ENCODE measurements at regions not wholly inside any gene's neighbourhood (a gene's known extent, or its start where the extent isn't known, plus 50 kb on each side); places are given as distances from the start of the nearest gene placed in this dataset.
"Not testable (repeated sequence)": the region's sequence is repeated elsewhere in the genome, so short reads cannot be mapped to it uniquely, and the experiment has no call there.

DNA sequence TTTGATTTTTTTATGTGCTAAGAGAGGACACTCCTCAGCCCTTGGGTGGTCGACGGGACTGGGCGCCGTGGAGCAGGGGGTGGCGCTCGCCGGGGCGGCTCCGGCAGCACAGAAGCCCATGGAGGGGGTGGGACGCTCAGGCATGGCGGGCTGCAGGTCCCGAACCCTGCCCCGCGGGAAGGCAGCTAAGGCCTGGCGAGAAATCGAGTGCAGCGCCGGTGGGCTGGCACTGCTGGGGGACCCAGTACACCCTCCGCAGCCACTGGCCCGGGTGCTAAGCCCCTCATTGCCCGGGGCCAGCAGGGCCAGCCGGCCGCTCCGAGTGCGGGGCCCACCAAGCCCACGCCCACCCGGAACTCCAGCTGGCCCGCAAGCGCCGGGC, 669.7 kb upstream of the CTNND2 start:
- DNase-seq (ENCODE audit: low spot score) = not testable (repeated sequence)

DNA sequence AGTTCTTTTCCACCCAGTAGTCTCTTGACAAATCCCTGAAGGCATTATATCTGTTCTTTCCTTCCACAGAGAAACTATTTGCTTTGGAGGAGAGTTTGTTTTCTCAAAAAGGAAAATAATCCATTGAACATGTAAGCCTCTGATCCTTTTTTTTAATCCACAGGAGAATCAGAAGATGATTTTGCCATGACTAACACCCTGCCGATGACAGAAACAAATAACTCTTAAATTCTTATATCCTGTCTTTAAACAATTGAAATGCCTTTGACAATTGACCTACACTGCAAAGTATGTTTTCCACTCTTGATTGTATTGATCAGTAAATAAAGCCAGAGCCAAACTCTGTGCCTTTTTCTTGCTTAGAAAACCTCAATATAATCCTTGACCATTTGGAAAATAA, 666.4 kb upstream of the CTNND2 start:
- DNase-seq (ENCODE audit: low spot score) = no peak

DNA sequence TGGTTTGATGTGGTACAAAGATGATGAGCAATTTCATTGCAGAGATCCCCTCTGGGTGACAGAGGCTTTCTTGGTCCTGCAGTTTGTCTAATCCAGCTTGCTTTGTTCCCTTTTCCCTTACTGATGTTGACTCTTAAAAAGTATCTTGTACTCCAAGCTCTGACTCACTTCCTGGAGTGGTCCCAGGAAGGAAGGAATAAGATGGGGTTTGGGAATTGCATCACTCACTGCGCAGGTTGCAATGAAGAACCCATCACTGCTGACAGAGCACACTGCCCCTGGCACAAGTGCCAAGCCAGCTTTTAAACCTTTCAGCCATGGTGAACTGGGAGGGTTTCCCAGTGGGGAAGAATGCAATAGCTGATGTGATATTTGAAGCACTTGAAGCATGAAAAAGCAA, 662.2 kb upstream of the CTNND2 start:
- DNase-seq (ENCODE audit: low spot score) = no peak

DNA sequence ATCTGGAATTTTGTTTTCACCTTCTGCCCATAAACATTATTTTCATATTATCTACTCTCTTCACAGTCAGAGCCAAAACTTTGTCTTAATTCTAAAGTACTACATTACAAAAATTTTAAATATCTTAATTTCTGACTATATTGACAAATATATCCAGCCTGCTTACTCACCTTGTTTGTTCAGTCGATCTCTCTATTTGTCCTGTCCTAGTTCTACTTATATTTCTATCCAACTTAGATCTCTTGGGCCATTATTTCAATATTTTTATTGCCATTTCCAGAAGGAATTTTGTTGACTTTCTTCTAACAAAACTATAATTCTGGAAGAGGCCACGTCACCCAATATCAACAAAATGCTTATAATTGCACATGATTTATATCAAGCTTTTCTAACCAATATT, 652.8 kb upstream of the CTNND2 start:
- DNase-seq (ENCODE audit: low spot score) = no peak

DNA sequence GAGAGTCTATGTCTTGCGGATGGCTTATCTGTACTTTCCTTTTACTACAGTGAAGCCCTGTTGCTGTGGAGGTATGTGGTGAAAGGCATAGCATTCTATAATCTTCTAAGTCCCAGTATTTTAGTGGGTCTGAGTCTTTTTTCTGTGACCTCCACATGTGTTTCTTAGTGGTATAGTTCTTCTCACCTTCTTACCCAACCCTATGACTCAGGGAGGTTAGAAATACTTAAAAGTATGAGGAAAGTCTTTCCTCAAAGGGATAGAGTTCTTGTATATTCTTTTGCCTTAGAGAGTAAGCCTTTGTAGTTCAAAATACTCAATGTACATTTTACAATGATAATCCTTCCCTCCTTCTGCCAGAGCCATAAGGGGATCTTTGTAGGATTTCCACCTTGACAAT, 621.9 kb upstream of the CTNND2 start:
- no peak for DNase-seq (ENCODE audit: low spot score)

DNA sequence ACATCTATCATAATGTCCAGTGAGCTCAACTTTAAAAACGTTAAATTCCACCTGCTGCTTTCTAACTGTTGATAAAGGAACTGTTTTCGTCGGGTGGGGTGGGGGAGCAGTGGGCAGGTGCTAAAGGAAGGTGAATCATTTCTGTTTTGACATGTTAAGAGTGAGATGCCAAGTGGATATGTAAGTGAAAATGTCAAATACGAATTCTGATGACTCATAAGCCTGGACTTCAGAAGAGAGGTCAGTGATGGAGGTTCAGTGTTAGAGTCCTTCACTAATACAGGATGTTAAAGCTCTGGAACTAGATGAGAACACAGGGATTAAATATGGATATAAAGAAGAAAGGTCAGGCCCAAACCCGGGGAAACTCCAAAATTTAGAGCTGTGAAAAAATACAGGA, 617.9 kb upstream of the CTNND2 start:
- DNase-seq (ENCODE audit: low spot score) = no peak

DNA sequence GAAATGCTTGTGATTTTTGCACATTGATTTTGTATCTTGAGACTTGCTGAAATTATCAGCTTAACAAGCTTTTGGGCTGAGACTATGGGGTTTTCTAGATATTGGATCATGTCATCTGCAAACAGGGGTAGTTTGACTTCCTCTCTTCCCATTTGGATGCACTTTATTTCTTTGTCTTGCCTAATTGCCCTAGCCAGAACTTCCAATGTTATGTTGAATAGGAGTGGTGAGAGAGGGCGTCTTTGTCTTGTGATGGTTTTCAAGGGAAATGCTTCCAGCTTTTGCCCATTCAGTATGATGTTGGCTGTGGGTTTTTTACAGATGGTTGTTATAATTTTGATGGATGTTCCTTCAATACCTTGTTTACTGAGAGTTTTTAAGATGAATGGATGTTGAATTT, 600.7 kb upstream of the CTNND2 start:
- not testable (repeated sequence) for DNase-seq (ENCODE audit: low spot score)

DNA sequence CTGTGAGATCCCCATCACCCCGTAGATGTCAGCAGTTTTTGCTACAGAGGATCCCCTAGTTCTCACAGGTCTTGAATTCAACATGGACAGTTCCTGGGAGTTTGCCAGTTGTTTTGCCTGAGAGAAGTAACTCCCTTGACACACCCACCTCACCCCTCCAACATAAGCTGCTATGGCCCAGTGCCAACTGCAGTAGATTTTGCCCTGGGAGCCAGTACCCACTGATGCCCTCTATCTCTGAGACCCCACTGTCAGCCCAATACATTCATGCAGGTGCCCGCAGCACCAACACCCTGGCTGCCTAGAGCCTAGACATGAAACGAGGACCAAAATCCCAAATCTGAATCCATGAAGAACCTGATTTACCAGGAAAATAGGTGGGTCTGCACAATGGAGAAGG, 583.9 kb upstream of the CTNND2 start:
- no peak for DNase-seq (ENCODE audit: low spot score)

DNA sequence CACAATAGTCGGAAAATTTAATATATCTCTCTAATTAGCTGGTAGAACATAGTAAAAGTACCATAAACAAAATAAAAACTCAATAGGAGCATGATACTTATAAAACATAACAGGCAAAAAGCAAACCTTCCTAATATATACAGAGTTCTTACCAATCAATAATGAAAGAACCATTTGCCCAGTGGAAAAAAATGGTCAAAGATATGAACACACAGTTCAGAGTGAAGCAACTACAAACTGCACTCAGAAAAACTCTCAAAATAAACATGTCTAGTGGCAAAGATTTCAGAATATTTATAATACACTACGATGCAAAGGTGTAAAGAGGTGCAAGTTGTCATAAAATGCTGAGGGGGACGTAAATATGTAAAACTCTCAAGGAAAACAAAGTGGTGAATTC, 576.2 kb upstream of the CTNND2 start:
- no peak for DNase-seq (ENCODE audit: low spot score)

DNA sequence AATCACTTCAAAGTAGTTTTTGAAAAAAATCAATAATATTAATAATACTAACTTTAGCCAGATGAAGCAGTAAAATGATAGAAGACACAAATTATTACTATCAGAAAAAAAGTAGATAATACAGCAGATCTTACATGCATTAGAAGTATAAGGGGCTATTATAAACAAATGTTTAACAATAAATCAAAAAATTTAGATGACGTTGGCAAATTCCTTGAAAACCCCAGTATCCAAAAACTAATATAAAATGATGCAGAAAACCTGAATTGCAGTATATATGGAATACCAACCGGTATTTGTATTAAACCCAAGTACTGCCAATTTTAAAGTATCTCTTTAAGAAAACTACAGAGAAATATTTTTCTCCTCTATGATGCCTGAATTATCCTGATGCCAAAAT, 573.3 kb upstream of the CTNND2 start:
- DNase-seq (ENCODE audit: low spot score) = no peak

DNA sequence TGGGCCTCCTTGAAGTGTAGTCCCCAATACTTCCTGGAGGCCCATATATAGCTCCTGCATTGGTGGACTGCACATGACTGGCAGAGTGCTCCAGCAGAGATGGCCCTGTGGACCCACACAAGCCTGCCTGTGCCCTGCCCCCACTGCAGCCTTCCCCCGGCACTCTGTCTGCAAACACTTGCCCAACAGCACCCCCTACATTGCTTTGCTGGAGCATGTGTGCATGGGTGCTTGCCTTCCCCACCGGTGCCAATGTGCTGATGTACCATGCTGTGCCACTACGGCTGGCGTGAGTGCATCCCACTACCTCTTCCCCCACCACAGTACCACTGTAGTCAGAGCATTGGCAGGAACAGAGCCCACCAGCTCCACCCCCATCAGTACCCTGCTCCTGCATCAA, 563.6 kb upstream of the CTNND2 start:
- no peak for DNase-seq (ENCODE audit: low spot score)

DNA sequence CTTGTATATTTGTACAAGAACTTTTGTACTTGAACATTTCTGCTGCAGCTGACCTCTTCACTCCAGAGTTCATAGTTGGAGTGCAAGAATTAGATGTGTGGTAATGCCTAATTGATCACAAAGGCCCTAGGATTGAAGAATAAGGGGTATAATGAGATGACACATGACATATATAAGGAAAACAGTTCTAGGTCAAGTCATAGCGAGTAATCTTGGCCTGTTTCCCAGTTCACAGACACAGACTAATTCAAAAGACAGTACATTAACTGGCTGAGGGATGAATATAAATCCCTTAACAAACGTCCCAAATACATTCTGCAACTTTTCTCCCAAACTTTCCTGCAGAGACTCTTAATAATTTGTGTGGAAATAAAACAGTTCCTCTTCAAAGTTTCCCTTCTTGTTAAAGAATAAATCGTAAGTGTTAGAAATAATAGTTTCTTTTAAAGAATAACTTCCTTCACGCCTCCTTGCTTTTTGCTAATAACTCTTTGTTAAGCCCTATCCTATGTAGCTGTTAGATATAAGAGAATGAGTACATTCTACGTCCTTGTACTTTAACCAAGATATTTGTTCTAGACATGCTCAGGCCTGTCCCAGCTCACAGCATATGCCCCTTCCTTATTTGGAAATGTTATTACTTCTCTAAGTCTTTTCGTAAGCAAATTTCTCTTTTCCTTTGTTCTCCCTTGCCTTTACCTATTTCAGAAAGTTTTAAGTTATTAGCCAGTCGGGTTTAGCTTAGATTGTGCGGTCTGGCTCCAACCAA, 556.4 kb upstream of the CTNND2 start:
- DNase-seq (ENCODE audit: low spot score) = no peak

DNA sequence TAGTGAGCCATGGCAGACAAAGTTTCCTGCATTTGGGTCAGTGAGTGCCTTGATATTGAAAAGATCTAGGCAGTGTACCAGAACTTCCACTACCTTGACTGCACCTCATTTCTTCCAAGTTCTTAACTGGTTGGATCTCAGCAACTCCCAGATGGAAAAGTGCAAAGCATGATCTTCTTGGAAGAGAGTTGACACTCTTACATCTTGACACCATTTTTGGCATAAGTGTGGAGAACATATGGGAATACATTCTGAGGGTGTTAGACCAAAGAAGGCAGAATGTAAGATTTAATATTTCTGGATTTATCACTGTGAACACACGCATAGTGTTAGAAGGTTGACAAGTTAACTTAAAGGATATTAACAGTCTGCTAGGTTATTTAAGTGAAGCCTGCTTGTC, 555.1 kb upstream of the CTNND2 start:
- DNase-seq (ENCODE audit: low spot score) = no peak

DNA sequence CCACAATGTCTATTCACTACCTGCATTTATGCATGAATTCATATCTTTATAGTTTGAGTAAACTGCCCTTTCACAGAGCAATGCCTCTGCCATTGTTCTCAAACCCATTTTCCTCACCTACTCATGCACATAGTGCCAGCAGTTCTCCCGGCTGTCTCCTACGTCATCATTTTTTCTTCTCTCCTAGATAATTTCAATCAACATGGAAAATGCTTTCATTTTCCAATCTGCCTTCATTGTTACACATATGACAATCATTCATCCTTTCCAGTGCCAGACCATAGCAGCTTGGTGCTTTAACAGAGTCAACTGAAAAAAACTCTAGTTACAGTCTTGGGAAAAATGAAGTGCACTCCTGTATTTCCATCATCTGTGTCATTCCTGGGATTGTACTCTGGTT, 514.8 kb upstream of the CTNND2 start:
- DNase-seq (ENCODE audit: low spot score) = no peak

DNA sequence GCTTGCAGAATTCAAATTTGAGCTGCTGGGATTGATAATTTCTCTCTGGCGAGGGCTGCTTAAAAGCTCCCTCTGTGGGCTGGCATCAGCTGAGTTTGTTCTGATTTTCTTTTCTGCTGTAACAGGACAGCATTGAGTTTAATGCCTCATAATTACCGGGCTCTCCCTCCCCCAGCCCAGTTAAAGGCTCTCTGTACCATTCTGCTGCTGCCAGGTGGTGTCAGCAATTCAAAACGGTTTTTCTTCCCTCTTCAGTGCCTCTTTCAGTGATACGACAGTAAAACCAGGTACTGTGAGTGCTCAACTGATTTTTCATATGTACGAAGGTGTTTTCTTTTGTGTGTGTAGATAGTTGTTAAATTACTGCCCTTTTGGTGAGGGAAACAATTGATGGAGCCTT, 509.3 kb upstream of the CTNND2 start:
- DNase-seq (ENCODE audit: low spot score) = no peak

DNA sequence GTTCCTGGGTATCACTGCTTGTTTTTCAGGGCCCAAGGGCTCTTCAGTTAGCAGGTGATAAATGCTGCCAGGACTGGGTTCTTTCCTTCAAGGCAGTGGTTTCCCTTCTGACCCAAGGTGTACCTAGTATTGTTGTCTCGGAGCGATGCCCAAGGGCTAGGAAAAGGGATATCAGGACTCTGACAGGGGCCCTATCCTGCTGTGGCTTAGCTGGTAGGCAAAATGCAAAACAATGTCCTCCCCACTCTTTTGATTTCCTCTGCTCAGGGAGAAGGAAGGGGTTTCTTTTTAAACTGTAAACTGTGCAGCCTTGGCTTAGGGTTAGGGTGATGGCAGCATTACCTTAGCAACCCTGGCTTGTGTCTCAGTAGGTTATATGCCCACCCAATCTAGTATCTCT, 508.8 kb upstream of the CTNND2 start:
- DNase-seq (ENCODE audit: low spot score) = no peak

DNA sequence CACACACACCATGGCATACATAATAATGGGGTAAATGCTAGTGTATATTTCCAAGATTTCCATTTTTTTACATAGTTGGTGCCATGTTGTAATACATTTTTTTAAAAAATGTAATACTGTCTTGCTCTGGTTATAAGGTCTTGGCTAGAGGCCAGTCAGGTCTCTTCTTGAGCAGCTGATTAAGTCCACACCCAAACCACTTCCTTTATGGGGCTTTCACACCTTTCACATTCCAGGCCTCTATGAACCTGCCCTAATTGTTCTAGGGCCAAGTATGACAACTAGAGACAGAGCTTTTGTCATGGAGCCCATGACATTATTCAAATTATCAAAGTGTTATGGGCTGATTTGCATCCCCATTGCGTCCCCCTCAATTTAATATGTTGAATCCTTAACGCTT, 495.6 kb upstream of the CTNND2 start:
- DNase-seq (ENCODE audit: low spot score) = no peak

DNA sequence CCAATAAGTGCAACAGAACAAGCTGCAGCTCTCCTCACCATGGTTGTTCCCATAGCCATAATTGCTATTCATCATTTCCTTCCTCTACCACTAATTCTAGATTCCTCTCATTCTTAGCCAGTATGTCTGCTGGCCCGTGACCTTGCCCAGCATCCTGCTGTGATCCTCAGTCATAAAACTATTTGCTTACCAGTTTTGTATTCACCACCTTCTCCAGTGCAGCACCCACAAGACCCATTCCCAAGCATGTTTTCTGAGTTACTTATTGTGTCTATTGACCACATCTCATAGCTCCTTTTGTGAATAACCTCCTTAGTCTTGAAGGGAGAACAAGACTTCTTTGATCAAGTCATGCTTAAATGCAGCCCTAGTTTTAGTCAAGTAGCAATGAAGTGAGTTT, 488.0 kb upstream of the CTNND2 start:
- no peak for DNase-seq (ENCODE audit: low spot score)

DNA sequence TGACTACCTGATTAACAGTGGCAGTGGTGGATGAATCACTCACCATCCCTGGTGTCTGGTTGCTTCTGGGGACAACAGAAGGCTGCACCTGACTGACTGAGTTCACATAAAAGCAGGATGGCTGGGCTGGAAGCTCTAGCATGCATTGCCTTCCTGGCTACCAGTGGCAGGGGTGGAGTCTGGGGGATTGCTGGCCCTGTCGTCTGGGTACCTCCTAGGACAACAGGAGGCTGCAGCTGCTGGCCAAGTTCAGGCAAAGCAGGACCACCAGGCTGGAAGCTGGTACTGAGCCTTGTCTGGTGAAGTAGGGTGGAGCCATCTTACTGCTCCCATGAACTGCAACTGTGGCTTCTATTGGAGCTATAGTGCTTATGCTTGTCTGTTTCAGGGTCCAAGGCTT, 480.8 kb upstream of the CTNND2 start:
- no peak for DNase-seq (ENCODE audit: low spot score)

DNA sequence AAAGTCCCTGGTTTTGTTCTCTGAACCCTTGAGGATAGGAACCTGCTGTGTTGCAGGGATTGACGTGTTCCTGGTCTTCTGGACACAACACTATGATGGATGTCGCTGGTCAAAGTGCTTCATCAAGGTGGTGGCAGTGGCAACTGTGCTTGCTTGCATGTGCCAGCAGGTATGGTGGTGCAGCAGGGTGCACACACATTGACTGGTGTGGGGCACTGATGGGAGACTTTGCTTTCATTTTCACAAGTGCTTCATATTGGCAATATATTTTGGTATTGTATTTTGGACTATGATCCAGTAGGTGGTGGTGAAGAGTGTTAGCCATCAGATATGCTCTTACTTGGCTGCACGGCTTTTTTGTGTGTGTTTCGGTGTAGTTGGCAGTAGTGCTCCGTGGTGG, 479.8 kb upstream of the CTNND2 start:
- DNase-seq (ENCODE audit: low spot score) = no peak

DNA sequence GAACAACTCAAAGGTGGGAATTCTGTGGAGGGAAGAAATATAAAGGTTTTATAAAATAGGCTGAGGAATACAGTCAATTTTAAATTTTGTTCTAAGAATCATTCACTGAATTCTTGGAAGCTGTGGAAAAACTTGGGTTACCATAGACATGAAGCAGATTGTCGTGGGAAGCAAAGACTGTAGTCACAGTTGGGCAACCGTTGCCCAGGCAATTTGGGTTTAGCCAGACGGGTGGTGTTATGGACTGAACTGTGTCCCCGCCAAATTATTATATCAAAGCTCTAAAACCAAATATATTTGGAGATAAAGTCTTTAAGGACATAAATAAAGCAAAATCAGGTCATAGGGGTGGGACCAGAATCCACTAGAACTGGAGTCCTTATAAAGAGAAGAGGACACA, 463.7 kb upstream of the CTNND2 start:
- no peak for DNase-seq (ENCODE audit: low spot score)

DNA sequence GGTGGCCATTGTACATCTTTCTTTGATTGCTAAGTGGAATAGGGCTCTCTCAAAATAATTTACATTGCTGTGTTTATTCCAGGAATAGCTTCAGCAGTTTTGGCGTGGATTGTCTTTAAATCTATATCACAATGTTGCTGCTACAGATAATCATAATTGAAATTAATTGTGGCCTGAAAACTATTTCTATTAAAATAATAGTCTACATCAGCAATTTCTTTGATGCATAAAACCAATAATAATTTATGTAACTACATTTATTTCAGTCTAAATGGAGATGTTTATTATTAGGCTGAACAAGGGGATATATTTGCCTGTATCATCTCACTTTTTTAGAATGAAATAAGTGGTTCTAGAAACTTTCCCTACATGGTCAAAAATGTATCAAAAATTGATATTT, 456.0 kb upstream of the CTNND2 start:
- DNase-seq (ENCODE audit: low spot score) = no peak

DNA sequence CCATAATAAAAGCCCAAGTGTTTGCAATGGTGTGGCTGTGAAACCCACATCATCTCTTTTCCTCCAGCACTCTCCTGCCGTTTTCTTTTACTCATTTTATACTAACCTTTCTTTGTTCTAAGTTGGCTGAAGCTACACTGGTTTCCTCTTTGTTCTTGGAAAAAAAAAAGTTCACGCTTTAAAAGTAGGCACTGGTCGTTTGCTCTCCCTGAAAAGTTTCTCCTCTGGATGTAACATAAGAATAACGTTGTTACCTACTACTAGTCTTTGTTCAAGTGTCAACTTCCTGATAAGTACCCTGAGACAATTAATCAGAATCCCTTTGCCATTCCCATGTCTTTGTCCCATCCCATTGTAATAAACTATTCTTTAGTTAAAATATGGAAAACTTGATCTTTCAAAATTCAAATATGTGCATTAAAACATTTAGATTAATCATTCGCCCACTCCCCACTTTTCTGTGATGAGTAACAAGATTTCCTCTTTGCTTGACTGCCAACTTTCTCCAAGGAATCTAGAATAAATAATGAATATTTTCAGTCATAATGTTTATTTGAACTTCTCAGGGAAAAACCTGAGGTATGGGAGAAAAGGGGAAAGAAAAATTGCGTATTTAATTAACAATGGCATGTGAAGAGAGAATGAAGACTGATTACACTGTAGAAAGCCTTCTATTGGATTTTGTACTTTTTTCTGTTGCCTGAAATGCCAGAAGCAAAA, 454.3 kb upstream of the CTNND2 start:
- DNase-seq (ENCODE audit: low spot score) = no peak

DNA sequence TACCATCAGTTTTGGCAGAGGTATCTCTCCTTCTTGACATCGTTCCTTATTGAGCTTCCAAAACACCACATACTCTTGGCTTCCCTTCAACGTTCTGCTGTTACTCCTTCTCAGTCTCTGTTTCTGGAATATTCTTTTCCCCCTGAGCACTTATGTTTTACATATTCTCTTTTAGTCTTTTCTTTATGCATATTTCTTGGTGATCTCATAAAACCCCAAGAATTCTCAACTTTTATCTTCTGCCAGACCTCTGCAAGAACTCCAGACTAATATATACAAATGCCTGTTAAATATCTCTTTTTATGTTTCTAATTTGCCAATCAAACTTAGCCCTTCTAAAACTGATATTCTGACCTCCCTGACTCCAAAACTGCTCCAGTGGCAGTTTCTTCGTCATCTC, 453.4 kb upstream of the CTNND2 start:
- no peak for DNase-seq (ENCODE audit: low spot score)
